Neural cell (in vitro differentiated cells): ENCODE measurements at regions not wholly inside any gene's neighbourhood (a gene's known extent, or its start where the extent isn't known, plus 50 kb on each side); places are given as distances from the start of the nearest gene placed in this dataset.

Experiments
- H2AFZ ChIP-seq: fragments of 200-600, 300-800 bp; sonication (generic), shearing (Covaris generic); 2 replicates; pipeline ENCODE4 v1.6.0; 2014; ENCODE audit warnings: low read depth, mild to moderate bottlenecking, antibody characterized with exemption, low read length, moderate library complexity
- H3F3A ChIP-seq: fragments of 200-600 bp; shearing (Covaris generic); 2 replicates; pipeline ENCODE4 v1.6.1; 2016; ENCODE audit warnings: mild to moderate bottlenecking, moderate library complexity, mixed read lengths, antibody characterized with exemption, low read length; ENCODE audit not compliant: insufficient read depth, poor library complexity, severe bottlenecking
- H3K27ac ChIP-seq: fragments of 200-600, 300-800 bp; sonication (generic), shearing (Covaris generic); 2 replicates; pipeline ENCODE4 v1.5.1; 2014; ENCODE audit warnings: mild to moderate bottlenecking, low read length, moderate library complexity
- H3K27me3 ChIP-seq: fragments of 300-800, 200-600 bp; sonication (generic), shearing (Covaris generic); 2 replicates; pipeline ENCODE4 v1.6.0; 2014; ENCODE audit warnings: mild to moderate bottlenecking, low read depth, low read length, moderate library complexity; ENCODE audit not compliant: insufficient read depth
- H3K36me3 ChIP-seq: fragments of 300-800, 200-600 bp; sonication (generic), shearing (Covaris generic); 2 replicates; pipeline ENCODE4 v1.5.1; 2014; ENCODE audit warnings: mild to moderate bottlenecking, antibody characterized with exemption, low read length, moderate library complexity; ENCODE audit not compliant: insufficient read depth
- H3K4me2 ChIP-seq: fragments of 300-800, 200-600 bp; sonication (generic), shearing (Covaris generic); 2 replicates; pipeline ENCODE4 v1.6.0; 2014; ENCODE audit warnings: mild to moderate bottlenecking, low read length
- H3K4me3 ChIP-seq: fragments of 300-800, 200-600 bp; sonication (generic), shearing (Covaris generic); 2 replicates; pipeline ENCODE4 v1.5.1; 2014; ENCODE audit warnings: mild to moderate bottlenecking, low read length, moderate library complexity
- H3K79me2 ChIP-seq: fragments of 200-600 bp; shearing (Covaris generic); replicated peaks from 2 replicates; pipeline ENCODE4 v1.6.0; 2014; ENCODE audit warnings: mild to moderate bottlenecking, low read length, moderate library complexity; ENCODE audit not compliant: insufficient read depth
- H3K9ac ChIP-seq: fragments of 300-800, 200-600 bp; sonication (generic), shearing (Covaris generic); 2 replicates; pipeline ENCODE4 v1.6.1; 2016; ENCODE audit warnings: mild to moderate bottlenecking, low read length, mixed read lengths
- H3K9me2 ChIP-seq: fragments of 200-600 bp; shearing (Covaris generic); 2 replicates; pipeline ENCODE4 v1.6.1; 2016; ENCODE audit warnings: mild to moderate bottlenecking, low read length, mixed read lengths; ENCODE audit not compliant: insufficient read depth
- H3K9me3 ChIP-seq: fragments of 200-600, 300-800 bp; sonication (generic), shearing (Covaris generic); 2 replicates; pipeline ENCODE4 v1.6.1; 2016; ENCODE audit warnings: mild to moderate bottlenecking, mixed run types, low read length, moderate library complexity, mixed read lengths
- H4K20me1 ChIP-seq: fragments of 200-600 bp; shearing (Covaris generic); 2 replicates; pipeline ENCODE4 v1.6.1; 2016; ENCODE audit warnings: mild to moderate bottlenecking, mixed run types; ENCODE audit not compliant: insufficient read depth
- EP300 ChIP-seq: fragments of 450-650 bp; conservative IDR thresholded peaks from 2 replicates; pipeline ENCODE4 v1.6.1; 2014; ENCODE audit warnings: antibody characterized with exemption, mild to moderate bottlenecking, moderate library complexity; ENCODE audit not compliant: poor library complexity, severe bottlenecking
- EZH2 ChIP-seq: fragments of 200-600, 300-800 bp; shearing (Covaris generic), sonication (generic); IDR thresholded peaks from 2 replicates; pipeline ENCODE4 v1.6.1; 2014; ENCODE audit warnings: antibody characterized with exemption, low read length, borderline replicate concordance, mild to moderate bottlenecking; ENCODE audit not compliant: insufficient read depth, poor library complexity, severe bottlenecking
- MXI1 ChIP-seq: fragments of 450-650 bp; conservative IDR thresholded peaks from 2 replicates; pipeline ENCODE4 v1.6.1; 2014; ENCODE audit warnings: antibody characterized with exemption, mild to moderate bottlenecking; ENCODE audit not compliant: poor library complexity, severe bottlenecking
- POLR2AphosphoS5 ChIP-seq: IDR thresholded peaks from 2 replicates; pipeline ENCODE4 v1.6.1; 2012
- RAD21 ChIP-seq: fragments of 450-650 bp; conservative IDR thresholded peaks from 2 replicates; pipeline ENCODE4 v1.6.1; 2014; ENCODE audit warnings: antibody characterized with exemption, mild to moderate bottlenecking, moderate library complexity
- SMC3 ChIP-seq: fragments of 450-650 bp; conservative IDR thresholded peaks from 2 replicates; pipeline ENCODE4 v1.6.1; 2014; ENCODE audit warnings: antibody characterized with exemption, mild to moderate bottlenecking, moderate library complexity; ENCODE audit not compliant: poor library complexity
- TAF1 ChIP-seq: IDR thresholded peaks from 2 replicates; pipeline ENCODE4 v1.6.1; 2012; ENCODE audit warnings: low read depth
- TF ChIP-seq, protein P1 (sequence below): fragments of 450-650 bp; IDR thresholded peaks from 2 replicates; pipeline ENCODE4 v1.5.1; 2014; ENCODE audit warnings: antibody characterized with exemption, mild to moderate bottlenecking, moderate library complexity; ENCODE audit not compliant: poor library complexity, severe bottlenecking
- TF ChIP-seq, protein P2 (sequence below): IDR thresholded peaks from 2 replicates; pipeline ENCODE4 v1.6.1; 2012; ENCODE audit warnings: borderline replicate concordance

DNA sequence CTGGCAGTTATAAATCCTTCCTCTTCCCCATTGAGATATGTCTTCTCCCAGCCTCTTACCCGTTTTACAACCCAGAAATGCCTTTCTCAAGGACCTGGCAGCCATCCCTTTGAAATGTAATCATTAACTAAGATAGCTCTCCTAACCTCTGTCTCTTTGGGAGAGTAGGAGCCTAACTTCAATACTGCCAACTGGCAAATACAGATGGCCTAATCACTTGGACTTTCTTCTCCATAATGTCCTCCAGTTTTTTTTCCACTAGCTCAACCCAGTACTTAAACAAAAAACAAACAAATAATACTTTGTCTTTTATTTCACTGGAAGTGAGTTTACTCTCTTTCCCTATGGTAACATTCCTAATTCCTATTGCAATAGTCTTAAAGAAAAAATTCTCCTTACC lies 1391.1 kb downstream of the SUCLG1 start:
- Histone ChIP-seq H3K27me3 (no peaks in the 10 kb centered on the region), H3K4me3 (no peak overlapping the region), H3K4me2 (no peak overlapping the region), H2AFZ (no peak overlapping the region), H3K27ac (no peak overlapping the region), H3K79me2 (no peaks in the 10 kb centered on the region), H3K9me3 (no peaks in the 10 kb centered on the region), H3K36me3 (no peaks in the 10 kb centered on the region), H3K9ac (no peak overlapping the region), H3F3A (no peaks in the 10 kb centered on the region), H3K9me2 (no peaks in the 10 kb centered on the region), H4K20me1 (no peaks in the 10 kb centered on the region)
- no peak for TF ChIP-seq EZH2
- no peak for TF ChIP-seq TAF1
- TF ChIP-seq, protein P1, sequence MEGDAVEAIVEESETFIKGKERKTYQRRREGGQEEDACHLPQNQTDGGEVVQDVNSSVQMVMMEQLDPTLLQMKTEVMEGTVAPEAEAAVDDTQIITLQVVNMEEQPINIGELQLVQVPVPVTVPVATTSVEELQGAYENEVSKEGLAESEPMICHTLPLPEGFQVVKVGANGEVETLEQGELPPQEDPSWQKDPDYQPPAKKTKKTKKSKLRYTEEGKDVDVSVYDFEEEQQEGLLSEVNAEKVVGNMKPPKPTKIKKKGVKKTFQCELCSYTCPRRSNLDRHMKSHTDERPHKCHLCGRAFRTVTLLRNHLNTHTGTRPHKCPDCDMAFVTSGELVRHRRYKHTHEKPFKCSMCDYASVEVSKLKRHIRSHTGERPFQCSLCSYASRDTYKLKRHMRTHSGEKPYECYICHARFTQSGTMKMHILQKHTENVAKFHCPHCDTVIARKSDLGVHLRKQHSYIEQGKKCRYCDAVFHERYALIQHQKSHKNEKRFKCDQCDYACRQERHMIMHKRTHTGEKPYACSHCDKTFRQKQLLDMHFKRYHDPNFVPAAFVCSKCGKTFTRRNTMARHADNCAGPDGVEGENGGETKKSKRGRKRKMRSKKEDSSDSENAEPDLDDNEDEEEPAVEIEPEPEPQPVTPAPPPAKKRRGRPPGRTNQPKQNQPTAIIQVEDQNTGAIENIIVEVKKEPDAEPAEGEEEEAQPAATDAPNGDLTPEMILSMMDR: no peak
- TF ChIP-seq, protein P2, sequence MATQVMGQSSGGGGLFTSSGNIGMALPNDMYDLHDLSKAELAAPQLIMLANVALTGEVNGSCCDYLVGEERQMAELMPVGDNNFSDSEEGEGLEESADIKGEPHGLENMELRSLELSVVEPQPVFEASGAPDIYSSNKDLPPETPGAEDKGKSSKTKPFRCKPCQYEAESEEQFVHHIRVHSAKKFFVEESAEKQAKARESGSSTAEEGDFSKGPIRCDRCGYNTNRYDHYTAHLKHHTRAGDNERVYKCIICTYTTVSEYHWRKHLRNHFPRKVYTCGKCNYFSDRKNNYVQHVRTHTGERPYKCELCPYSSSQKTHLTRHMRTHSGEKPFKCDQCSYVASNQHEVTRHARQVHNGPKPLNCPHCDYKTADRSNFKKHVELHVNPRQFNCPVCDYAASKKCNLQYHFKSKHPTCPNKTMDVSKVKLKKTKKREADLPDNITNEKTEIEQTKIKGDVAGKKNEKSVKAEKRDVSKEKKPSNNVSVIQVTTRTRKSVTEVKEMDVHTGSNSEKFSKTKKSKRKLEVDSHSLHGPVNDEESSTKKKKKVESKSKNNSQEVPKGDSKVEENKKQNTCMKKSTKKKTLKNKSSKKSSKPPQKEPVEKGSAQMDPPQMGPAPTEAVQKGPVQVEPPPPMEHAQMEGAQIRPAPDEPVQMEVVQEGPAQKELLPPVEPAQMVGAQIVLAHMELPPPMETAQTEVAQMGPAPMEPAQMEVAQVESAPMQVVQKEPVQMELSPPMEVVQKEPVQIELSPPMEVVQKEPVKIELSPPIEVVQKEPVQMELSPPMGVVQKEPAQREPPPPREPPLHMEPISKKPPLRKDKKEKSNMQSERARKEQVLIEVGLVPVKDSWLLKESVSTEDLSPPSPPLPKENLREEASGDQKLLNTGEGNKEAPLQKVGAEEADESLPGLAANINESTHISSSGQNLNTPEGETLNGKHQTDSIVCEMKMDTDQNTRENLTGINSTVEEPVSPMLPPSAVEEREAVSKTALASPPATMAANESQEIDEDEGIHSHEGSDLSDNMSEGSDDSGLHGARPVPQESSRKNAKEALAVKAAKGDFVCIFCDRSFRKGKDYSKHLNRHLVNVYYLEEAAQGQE: no peak
- no peak for TF ChIP-seq RAD21
- TF ChIP-seq EP300: no peak
- no peak for TF ChIP-seq POLR2AphosphoS5
- TF ChIP-seq MXI1: no peak
- TF ChIP-seq SMC3: no peak

DNA sequence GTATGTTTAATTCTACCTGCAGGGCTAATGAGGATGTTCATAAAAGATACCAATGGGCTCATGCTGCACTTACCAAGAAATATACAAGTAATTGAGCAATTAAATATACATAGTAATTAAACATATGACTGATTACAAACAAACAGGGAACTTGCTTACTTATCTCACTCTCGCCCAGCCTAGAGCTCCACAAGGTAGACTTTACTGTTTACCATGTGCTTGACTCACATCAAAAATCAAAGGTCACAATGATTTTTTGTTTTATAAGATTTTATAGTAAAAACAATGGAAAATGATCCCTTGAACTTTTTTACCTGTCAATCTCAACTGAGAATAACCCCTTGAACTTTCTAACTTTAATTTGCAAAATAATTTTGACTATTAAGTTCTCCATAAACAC lies 1395.1 kb downstream of the SUCLG1 start:
- no peaks in the 10 kb centered on the region for H3K36me3 ChIP-seq
- no peaks in the 10 kb centered on the region for H3F3A ChIP-seq
- H3K9me3 ChIP-seq: no peaks in the 10 kb centered on the region
- H3K4me3 ChIP-seq: no peak overlapping the region
- H3K27ac ChIP-seq: no peak overlapping the region
- H3K79me2 ChIP-seq: no peaks in the 10 kb centered on the region
- no peaks in the 10 kb centered on the region for H3K9me2 ChIP-seq
- no peak for TF ChIP-seq EP300
- TF ChIP-seq TAF1: no peak
- TF ChIP-seq, protein P2: no peak
- TF ChIP-seq MXI1: no peak
- H2AFZ ChIP-seq: no peak overlapping the region
- H4K20me1 ChIP-seq: no peaks in the 10 kb centered on the region
- H3K9ac ChIP-seq: no peak overlapping the region
- no peaks in the 10 kb centered on the region for H3K27me3 ChIP-seq
- H3K4me2 ChIP-seq: no peak overlapping the region
